NCI-H526 treated with DMSO at 0.1 percent for 48 hours (cell line): ENCODE measurements at regions not wholly inside any gene's neighbourhood (a gene's known extent, or its start where the extent isn't known, plus 50 kb on each side); places are given as distances from the start of the nearest gene placed in this dataset.
A peak's percentile ranks its signal among the peaks of the same experiment; 100 is the strongest.
"Not testable (repeated sequence)": the region's sequence is repeated elsewhere in the genome, so short reads cannot be mapped to it uniquely, and the experiment has no call there.

ENCODE experiments used
- DNase-seq: peaks from one replicate; lab custom pipeline; 2025; lab: John Stamatoyannopoulos, UW

DNA sequence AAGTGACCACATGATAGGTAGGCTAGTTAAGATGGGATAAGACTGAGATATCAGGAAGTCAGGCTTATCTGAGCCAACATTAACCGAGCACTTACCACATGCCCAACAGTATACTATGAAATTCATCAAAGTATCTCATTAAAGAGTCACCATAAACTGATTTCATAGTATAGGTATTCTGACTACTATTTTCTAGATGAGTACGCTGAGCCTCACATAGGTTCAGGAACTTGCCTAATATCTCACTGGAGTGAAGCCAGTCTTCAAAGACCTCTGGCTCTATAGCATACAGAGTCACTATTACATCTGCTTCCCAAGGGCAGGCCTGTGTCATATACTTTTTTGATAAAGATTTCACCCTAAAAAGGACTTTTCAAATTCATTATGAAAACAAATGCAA, 115.6 kb upstream of the NGF start:
- DNase-seq, result no peak

DNA sequence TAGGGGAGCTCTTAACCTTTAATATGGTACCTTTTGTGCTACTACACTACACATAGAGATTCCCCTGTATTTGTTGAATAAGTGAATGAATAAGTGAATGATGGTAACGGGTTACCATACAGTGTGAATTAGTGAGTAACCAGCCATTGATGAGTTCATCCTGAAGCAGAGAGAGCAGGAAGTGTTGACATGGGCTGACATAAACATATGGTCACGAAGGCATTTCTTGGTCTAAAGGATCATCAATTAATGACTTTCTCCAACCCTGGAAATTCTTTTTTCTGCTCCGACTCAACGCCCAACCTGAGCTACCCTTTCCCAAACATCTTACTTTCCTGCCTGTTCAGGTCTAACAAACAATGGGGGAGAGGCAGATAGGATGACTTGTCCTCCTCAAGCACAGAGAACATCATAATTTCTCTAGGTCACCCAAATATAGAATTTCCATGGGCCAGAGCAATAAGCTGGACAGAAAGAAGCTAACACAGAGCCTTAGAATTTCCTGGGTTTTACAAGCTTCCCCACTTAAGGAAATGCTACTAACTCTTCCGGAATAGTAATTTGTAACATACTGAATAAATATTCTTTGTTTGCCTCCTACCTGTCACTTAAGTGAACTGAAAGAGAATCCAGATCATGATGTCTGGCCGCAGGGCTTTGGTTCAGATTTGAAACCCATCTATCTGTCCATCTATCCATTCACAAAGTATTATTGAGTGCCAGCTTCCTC, 114.7 kb upstream of the NGF start:
- DNase-seq, result no peak

DNA sequence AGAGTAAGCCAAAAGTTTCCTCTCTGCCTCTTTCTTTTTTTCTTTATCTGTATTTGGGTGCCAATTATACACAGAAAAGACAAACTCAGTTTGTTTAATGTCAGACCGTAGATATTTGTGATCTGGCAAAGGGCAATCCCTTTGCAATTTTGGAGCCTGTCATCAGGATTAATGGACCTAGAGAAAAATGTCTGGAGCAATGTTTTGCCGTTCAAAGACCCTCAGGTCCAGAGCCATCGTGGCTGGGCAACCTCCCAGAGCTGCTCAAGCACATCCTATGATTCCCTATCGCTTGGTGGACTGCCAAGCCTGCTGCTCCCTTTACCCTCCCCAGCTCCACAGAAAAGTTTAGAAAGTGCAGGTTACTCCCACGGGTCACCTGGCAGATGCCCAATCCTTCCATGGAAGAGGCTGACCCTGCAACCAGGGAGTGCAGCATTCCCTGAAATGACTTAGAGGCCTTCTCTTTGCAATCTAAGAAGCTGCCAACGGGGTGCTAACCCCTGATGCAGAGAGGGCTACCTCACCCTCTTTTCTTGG, 112.5 kb upstream of the NGF start:
- DNase-seq, result no peak

DNA sequence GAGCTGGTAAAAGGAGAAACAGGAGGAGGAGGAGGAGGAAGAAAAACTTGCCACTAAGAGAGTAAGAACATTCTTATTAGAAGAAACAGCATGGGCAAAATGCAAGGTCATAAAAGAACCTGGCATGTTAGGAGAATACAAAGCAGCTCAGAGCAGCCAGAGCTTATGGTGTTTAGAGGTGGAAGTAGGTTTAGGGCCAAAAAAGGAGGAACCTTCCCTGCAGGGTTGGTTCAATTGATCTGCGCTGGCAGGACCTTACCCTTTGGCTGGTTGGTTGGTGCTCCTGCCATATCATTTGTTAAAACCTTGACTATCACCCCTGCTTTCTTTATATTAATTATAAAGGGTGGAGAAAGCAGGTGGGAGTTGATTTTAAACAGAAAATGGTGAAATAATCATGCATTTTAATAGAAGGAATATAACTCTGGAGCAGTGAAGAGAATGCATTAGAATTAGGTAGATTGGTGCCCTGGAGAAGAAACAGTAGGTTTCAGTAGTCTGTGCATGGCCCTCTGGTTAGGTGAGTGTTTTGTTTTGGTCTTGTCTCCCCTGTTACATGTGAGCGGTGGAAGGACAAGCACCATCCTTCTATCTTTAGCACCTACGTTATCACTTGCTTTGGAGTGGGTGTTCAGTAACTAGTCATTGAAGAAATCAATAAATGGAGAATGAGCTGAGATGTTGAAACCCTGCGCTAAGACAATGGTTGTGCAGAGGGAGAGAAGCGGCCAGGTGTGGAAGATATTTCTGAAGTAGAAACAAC, 110.4 kb upstream of the NGF start:
- DNase-seq, result no peak

DNA sequence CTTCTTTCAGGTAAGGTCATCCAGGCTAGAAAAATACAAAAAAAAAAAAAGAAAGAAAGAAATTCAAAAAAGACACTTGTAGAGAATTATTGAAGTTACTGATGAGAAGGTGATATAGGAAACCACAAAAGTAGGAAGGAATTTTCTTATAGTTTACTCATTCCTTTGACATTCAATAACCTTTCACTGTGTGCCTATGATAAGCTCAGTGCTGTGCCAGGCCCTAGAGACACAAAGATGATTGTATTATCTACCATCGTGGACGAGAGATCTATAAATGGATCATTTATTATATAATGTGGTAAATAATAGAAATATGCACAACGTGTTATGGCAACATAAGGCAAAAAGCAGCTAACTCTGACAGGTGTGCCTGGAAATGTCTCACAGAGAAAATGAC, 109.6 kb upstream of the NGF start:
- DNase-seq, result no peak

DNA sequence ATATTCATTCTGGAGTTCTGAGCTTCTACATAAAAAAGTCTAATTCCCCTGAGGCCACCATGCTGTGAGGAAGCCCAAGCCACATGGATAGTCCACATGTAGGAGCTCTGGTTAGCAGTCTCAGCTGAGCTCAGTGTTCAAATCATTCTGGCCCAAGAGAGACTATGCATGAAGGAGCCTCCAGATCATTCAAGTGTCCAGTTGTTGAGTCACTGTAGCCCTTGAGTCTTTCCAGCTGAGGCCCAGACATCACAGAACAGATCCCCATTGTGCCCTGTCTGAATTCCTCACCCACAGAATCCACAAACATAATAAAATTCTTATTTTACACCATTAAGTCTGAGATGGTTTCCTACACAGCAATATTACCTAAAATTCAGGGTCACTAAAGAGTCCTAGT, 107.0 kb upstream of the NGF start:
- DNase-seq, result no peak

DNA sequence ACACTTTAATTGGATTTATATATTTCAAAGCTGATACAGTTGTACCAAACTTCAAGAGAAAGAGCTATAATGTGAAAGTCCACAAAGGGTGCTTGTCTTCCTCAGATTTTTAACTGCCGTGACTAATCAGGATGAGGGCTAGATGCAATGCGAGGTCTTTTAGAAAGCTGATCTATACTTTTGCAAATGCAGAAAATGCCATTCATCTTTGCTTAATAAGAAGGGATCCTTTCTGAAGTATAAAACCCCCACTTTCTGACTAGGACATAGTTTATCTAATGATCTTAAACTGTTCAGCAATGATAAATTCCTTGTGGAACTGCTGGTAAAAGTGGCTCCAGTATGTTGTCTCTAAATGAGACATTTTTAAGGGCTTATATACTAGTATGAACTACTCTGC, 102.7 kb upstream of the NGF start:
- no peak for DNase-seq

DNA sequence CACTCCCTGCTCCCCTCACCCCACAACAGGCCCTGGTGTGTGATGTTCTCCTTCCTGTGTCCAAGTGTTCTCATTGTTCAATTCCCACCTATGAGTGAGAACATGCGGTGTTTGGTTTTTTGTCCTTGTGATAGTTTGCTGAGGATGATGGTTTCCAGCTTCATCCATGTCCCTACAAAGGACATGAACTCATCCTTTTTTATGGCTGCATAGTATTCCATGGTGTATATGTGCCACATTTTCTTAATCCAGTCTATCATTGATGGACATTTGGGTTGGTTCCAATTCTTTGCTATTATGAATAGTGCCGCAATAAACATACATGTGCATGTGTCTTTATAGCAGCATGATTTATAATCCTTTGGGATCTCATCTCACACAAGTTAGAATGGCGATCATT, 101.5 kb upstream of the NGF start:
- DNase-seq, result not testable (repeated sequence)

DNA sequence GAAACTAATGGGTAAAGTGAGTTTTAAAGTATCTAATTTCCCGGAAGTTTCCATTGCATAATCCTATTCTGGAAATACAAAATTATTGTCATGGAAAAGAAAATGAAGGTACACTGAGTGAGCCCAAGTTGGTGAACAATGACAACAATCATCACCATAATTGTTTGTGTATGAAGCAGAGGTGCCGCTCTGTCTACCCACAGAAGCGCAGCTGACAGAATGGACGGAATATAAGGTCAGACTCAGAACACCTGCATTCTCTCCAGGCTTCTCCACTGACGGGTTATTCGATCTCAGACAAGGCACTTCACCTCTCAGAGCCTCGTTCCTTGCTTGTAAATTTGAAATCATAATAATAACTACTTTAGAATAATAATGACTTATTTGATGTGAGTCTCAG, 99.1 kb upstream of the NGF start:
- DNase-seq, result peak; percentile 51

DNA sequence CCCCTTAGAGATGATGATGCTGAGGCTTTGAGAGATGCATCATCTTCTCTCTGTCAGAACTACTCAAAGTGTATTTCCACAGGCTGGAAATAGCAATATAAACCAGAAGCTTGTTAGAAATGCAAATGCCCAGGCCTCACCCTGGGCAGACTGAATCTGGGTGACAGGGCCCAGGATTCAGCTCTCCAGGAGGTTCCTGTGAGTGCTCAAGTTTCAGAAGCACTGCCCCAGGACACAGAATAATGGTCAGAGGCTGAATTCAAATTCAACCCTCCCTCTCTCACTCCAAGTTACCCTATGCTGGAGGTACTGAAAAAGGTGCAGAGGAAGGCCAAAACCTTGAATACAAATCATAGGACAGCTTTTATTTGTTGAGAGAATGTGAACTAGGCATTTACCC, 98.5 kb upstream of the NGF start:
- DNase-seq, result no peak

DNA sequence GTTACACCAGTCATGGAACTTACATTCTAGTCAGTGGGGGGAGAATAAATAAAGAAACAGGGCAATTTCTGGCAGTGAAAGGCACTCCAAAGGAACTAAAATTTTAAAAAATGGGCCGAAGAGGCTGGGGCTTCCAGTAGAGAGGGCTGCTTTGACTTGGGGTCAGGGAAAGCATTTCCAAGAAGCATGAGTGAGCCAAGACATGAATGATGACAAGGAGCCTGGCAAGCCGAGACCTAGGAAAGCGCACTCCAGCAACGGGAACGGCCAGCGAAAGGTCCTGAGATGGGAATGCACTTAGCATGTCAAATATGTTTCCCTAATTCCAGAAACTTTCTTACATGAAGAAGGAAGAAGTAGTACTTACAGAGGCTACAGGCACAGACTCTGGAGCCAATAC, 95.4 kb upstream of the NGF start:
- DNase-seq, result no peak

DNA sequence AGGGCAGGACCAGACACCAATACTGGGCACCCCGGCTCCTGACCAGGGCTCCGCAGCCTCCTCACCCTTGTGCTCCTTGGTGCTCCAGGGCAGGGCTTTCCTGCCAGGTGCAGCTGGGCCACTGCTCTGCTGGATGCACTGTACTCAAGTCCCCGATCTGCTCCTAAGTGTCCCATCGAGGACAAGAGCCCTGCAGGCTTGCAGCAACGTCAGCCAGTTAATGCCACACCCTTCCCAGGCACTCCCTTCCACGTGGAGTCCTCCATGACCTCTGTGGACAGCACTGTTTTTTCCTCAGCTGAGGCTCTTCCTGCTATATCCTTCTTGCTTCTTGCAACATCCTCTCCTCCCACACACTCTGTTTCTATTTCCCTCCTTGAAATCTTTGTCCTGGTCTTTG, 94.0 kb upstream of the NGF start:
- DNase-seq, result no peak

DNA sequence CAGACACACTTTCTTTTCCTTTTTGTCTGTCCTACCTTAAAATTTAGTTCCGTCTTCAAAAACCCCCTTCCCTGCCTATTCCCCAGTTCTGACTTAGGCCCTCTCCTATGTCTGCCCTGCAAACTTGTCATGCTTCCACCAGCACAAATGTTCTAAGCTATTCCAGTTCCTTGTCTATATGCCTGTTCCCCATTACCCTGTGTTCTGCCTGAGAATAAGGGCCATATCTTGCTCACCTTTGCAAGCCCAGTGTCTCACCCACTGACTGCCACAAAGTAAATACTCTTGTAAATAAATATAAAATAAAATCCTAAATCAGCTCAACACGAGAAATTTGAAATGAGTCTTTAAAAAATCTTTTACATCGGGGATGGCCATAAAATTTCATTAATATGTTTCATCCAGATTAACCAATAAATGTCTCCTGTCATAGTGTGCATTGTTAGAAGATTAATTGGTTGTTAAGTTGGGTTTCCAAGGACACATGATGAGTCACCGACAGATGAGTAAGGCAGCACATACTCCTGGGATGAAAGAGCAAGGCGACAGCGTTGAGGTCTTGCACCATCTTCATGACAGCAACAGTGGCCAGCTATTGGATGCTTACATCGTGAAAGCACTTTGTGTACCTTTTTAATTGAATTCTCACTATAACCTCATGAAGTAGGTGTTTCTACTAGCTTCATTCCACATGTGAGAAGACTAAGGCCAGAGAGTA, 92.6 kb upstream of the NGF start:
- DNase-seq, result no peak

DNA sequence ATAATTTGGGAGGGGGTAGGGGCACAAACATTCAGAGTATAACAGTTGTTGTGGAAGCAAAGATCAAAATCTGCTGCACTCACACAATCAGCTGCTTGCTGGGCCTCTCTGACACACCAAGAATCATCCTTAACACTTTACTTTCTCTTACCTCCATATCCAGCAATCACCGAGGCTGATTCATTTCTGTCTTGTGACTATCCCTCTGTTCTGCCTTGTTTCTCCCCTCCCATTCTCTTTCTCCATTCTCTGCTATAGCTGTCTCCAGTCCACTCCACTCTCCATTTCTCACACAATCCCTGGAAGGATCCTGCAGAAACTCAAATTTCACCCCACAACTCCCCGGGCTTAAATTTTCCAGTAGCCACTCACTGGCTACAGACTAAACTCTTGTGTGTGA, 91.8 kb upstream of the NGF start:
- no peak for DNase-seq

DNA sequence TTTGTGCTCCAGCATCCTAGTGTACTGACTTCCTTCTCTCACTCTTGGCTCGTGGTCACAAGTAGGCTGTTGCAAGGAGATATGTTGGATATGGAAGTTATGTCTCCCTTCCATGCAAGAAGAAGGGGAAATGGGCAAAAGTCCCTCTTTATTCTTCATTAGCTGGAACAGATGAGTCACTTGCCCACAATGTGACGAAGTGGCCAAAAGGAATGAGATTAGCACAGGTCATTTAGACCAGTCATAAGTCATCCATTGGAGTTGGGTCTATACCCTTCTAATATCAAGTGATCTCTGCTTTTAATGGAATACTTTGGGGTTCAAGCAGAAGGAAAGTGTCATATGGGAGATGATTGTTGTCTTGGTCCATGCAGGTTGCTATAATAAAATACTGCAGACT, 91.2 kb upstream of the NGF start:
- DNase-seq, result no peak

DNA sequence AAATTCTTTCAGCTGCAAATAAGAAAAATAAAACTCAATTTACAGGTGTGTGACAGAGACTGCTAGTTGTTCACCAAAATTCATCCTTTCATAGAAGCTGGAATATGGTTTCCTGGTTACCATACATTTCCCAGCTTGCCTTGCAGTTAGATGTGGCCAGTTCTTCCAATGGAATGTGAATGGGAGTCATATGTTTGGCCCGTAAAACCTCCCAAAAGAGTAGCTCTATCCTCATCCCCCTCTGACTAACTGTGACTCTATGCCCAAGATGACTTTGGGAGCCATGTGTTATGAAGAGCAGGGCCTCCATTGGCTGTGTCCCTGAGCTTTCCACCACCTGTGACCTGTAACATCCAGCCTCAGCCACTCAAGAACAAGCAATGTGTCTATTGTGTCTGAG, 90.6 kb upstream of the NGF start:
- no peak for DNase-seq

DNA sequence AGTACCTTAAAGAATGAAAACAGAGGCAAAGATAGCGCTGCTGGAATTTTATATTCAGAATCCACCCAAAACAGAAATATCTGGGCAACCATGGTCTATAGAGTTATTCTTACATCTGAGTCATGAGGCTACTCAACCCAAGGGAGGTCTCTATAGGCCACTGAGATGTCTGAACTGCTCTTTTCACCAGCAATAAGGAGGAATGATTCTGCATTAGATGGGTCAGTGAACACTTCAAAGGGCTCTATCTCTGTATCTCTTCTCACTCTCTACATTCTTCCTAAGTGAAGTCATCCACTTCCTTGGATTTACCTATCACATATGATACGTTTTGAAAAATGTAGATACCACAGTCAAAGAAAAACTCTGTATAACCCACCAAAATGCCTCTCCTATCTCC, 90.2 kb upstream of the NGF start:
- no peak for DNase-seq

DNA sequence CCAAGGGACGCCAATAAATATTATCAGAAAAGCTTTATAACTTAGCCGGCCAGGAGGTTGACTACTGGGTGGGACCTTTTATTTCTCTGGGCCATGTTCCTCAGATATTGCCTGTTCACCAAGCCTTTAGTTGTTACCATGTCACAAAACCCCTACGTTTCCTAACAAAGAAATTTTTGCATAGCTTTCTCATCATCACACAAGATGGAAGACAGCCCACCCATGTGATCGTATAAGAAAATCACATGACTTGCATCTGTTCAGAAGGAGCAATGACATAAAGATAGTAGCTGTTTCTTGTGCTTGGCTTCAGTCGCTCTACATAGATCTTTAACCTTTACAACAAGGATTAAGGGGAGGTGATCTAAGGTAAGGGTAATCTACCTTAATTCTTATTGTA, 88.9 kb upstream of the NGF start:
- no peak for DNase-seq

DNA sequence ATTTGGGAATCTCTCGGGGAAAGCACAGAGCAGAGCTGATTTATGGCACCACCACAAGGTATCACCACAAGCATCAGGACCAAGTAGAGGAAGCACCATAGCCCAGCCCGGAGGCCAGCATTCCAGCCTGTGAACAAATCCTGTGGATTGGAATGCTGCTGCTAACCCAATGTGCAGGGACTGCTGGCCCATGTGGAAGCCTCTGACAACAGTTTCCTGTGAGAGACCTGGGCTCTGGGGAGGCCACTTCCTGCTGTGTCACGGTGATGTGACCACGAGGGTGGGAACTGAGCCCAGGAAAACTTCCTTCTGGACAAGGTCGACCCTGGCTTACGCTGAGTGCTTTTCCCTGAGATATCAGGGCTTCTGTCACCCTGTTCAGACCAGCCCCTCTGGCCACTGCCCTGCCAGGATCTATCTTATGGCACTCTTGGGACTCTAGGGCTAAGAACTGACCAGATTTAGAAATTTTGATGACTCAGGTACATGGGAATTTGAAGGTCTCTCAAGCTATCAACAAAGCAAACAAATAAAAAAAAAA, 88.3 kb upstream of the NGF start:
- no peak for DNase-seq

DNA sequence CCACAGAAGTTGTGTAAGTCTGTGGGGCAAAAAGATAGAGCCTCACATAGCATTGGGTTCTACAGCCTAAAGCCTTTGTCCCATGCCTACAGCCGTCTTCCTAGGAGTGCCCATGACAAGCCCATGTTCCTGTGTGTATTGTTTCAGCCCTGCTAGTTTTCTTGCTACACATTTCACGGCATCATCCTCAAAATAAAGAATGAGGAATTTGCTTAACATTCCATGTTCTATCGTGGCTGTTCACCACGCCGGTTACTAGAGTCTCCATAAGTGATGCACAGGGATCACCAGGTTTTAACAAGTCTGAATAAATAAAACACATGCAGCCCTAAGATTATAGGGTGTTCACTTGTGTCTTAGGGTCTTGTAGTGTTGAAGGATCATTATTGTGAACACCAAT, 87.4 kb upstream of the NGF start:
- DNase-seq, result no peak

DNA sequence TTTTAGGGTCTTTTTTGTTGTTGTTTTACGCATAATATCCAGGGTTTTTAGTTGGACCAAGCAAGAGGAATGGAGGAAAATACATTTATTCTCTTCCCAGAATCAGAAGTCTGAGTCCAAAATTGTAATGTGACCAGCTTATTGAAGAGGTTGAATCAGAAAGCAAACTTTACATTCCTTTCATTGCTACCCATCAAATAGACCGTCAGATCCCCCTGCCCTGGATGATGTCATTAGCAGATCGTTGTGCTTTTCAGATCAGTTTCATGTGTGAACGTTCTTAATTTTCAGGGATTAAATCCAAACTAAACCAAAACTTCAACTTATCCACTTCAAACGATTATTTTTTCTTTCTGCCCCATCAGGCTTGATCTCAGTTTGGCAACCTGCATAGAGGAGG, 85.7 kb upstream of the NGF start:
- DNase-seq, result no peak

DNA sequence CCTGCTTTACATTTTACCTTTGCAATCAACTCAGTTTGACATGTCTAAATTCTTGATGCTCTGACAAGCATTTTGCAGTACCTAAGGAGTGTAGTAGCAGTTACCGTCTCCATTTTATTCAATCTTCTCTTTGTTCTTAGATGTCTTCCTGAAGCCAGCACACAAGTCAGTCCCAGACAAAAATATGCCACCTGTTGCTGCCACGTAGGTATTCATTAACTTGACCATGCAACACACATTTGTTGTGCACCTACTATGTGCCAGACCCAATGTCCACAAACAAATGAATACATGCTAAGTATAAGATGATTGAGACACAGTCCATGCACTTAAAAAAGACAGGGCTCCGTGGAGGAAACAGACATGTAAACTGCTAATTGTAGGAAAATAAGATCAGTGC, 81.5 kb upstream of the NGF start:
- no peak for DNase-seq

DNA sequence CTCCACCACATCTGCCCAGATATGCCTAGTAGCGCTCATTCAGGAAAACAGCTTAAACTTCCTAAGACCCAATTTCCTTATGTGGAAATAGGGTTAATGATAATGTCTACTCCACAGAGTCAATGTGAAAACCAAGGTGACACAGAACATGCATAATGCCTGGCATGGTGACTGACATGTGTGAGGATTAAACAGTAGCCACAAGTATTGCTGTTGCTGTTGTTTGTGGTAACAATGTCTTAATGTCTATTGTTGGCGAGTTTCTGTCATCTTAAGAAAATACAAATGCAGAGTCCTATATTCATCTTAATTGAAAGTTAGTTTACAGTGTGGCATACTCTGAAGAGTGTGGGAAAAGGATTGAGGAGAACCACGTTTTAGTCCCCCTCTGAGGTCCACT, 75.6 kb upstream of the NGF start:
- DNase-seq, result no peak
